ENCODE measurements at regions not wholly inside any gene's neighbourhood (a gene's known extent, or its start where the extent isn't known, plus 50 kb on each side); places are given as distances from the start of the nearest gene placed in this dataset.

DNA sequence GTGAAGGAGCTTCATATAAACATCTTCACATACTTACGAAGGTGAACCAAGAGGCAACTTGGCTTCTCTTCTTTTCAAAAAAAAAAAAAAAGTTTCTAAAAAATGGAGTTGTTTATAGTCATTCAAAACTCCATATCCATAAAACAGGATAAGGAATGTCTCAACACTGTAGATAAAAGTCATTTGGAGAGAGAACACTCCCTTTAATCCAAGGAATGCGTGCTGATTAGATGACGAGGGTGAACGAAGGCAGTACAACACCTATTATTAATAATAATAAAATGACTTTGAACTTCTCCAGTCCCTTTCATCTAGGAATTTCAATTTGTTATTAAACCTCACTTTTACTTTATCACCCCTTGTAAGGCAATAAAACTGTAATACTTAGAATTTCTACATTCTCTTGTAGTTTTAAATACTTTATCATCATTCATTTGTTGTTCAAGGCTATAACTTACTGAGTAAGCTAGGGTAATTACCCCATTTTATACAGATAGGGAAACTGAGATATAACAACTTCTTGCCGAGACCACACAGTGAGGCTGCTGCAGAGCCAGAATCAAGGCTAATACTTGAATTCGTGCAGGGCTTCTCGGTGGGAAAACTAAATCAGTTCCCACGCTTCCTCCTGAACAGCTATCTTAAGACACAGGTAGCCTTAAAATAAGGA, 377.1 kb downstream of the EFNA5 start:
- no peak for DNase-seq

- DNase-seq = no peak
Observed at GRCh38 chr5:107291866-107292265, 378.9 kb downstream of the EFNA5 start.

DNA sequence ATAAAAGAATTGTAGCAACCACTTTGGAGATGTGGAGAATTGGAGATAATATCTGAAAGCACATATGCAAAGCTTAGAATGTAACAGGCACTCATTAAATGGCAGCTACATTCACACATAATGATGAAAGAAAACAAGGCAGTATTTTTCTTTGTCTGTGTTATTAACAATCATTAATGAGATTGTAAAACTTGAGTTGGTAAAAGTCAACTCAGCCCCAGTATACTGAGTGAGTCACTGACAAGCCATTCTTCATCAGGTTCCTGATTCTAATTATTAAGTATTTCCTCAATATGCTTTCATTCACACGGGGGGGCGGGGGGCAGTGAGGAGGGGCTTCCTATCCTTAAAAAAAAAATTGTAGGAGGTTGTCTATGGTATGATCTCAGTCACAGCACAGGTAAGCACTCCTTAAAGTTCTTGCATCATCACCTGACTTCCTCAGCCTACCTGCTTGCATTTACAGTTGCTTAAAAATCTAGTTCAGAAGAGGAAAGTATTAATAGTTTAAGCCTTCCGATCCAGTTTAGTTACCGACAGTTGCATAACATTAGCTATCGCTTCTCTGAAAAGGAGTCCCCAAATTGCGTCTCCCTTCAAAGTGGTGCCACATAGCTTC, 379.8 kb downstream of the EFNA5 start:
- DNase-seq = no peak

GRCh38 chr5:107289030-107289714, 381.6 kb downstream of the EFNA5 start:
- no peak for DNase-seq

- no peak for DNase-seq
Observed at GRCh38 chr5:107286447-107287098, 384.2 kb downstream of the EFNA5 start.

DNA sequence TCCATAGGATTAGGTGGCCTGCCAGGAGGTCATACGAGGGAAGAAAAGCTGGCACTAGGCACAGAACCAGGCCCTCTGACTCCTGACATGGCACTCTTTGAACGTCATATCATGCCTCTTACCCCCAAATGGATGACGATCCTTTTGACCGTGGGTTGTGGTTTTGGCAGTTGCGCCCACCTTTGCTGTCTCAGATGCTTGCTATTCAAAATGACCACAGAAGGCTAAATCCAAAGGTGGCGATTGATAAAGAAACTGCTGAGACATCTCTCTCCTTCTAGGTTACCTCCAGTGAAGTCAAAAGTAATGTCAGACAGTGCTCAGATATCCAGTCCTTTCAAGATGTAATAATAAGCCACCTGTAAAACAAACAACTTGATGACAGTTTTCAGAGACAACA, 385.0 kb downstream of the EFNA5 start:
- no peak for DNase-seq

GRCh38 chr5:107284822-107285525, 385.8 kb downstream of the EFNA5 start:
- DNase-seq = no peak

DNA sequence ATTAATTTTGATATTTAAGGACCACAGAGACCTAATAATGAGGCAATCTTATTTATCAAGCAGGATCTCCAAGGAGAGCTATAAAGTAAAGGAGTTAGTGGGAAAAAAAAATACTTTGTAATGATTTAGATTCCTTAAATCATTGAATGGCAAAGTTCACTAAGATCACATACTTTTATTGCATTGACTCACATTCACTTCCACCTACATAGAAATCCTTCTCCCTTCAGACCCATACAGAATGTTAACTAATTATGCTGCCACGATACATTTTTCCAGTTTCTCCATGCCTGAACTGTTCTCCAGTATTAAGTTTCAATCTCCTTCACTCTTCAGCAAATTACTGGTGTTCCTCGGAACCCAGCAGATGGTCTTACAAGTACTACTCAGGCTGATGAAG, 388.7 kb downstream of the EFNA5 start:
- DNase-seq = no peak

- no peak for DNase-seq
Observed at GRCh38 chr5:107278774-107279173, 392.0 kb downstream of the EFNA5 start.

DNA sequence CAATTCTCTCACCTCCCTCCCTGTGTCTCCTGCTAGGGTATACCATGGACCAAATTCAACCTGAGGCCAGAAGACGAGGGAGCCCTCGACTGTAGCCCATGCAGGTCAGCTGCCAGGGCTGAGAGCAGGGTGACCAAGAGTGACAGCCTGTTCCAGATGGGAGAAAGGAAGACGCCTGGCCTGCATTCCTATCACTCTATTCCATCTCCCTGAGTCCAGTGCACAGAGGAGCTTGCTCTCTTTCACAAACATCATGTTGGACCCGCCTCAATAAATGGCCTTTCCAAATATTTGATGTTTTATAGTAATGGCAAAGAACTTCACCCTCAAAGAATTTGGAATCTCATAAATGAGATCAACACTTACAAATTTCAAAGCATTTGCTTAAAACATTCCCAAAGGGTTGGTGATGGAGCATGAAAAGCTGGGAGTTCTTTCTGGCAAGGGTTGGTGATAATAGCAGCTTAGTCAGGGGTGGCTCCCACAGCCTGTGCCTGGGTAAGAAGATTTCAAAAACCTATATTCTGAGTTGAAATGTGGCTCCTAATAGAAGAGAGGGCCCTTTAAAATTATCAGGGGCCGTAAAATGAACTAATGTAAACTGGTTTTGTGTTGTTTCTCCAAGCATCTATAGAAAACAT, 393.1 kb downstream of the EFNA5 start:
- no peak for DNase-seq

DNA sequence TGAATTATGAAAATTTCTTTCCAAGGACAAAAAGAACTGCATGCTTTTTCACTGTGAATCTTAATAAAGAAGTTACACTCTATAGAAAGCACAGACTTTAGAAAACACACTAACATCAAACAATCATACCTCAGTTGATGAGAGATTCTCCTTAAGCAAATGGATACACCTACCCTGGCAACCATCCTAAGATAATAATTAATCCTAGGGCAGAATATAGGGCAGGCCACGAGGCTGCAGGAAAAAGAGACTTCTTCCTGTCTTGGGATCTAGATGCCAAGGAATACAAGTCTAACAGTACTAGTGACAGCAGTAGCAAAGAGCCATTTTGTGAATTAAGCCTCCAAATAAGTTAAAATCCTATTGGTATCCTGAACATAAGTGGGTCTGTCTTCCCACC, 395.4 kb downstream of the EFNA5 start:
- no peak for DNase-seq

GRCh38 chr5:107274571-107274970, 396.2 kb downstream of the EFNA5 start:
- DNase-seq = no peak

DNA sequence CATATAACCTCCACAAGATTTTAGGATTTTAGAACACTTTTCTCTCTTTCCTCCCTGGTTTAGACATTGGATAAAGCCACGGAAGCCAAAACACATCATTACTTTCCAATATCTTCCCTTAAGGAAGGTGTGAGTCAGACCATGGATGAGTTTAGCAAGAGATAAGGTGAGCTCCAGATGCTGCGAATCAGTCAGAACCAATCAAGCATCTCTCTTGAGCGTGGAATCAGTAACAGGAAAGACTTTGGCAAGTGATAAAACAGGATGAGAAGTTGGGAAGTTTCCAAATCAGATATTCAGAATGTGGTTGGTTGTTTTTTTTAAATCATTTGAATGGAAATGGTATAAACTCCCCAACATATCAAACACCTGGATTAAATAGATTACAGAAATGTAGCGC, 397.8 kb downstream of the EFNA5 start:
- DNase-seq = no peak

DNA sequence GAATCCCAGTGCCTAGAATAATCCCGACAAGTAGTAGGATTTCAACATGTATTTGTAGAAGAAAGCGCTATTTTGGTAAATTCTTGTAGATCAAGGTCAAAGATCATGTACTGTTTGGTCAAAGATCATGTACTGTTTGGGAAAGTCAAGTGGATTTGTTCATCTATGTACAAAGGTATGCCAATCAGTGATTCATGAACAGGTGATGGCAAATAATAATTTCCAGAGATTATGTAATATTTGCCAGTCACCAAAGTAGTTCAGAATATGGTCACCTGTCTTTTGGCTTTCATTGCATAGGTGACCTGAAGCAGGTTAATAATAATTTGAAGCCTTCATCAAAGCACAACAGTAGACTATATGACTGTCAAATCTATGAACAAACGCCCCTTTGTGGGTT, 398.2 kb downstream of the EFNA5 start:
- no peak for DNase-seq

DNA sequence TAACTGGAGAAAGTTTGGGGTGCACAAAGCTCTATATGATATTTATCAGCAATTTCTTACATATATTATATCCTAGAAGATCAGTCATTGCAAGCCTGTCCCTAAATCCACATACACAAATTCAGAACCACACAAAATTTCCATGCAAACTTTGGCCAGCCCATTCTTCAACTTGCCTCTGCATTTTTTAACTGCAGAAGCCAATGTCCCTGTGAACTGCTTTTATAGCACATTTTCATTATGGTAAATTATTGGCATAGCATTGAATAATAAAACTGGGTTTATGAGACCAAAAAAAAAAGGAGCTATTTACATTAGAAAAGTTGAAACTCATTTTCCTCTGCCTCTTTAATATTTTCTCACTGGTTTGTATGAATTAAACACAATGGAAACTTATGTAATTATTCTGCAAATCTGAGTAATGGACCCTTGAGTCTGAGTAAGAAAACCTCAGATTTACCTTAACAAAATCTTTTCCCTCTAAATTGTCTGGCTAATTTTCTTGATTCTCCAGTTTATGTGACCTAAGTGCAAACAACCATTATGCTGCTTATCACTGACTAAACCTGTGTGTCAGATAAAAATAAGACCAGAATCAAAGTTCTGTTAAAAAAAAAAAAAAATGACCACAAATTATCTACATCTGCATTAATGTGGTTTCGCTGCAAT, 398.9 kb downstream of the EFNA5 start:
- no peak for DNase-seq

DNA sequence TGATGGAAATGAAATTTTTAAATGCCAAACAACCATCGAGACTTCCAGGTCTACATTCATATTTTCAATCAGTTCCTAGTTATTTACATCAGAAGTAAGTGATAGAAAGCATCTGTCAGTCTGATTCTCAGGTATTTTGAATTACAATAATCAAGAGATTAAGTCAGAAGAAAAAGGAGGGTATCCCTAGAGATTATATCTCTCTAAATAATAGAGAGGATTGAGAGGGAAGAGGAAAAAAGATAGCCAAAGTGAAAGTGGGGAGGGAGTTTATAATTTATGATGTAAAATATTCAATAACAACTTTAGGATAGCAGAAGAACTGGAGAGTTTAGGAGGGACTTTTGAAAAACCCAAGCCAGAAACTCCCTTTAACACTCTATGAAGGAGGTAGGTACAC, 400.2 kb downstream of the EFNA5 start:
- no peak for DNase-seq

DNA sequence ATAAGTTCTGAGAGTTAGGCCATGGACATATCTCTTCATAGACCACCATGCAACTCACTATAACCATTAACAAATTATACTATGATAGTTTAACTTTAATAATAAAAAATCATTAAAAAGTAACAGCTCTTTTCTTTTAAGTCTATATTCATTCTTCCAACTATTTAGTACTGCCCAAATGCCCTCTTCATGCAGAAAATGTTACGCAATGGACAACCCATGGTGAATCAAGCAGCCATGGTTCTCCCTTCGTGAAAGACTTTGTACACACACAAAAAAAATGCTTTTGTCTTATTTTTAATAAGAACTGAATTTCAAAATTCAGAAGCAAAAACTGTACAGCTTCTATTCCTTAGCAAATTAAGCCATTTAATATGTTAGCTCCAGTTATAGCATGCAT, 401.1 kb downstream of the EFNA5 start:
- no peak for DNase-seq

DNA sequence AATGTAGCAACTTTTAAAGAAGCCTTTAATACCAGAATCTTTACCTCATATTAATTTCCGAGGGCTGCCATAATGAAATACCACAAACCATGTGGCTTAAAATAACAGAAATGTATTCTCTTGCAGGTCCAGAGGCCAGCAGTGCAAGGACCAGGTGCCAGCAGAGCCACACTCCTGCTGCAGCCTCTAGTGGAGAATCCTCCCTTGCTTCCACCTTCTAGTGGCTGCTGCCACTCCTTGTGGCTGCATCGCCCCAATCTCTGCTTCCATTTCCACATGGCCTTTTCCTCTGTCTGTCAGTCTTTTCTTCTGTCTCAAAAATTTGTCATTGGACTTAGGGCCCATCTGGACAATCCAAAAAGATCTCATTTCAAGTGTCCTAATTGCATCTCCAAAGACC, 401.5 kb downstream of the EFNA5 start:
- no peak for DNase-seq

DNA sequence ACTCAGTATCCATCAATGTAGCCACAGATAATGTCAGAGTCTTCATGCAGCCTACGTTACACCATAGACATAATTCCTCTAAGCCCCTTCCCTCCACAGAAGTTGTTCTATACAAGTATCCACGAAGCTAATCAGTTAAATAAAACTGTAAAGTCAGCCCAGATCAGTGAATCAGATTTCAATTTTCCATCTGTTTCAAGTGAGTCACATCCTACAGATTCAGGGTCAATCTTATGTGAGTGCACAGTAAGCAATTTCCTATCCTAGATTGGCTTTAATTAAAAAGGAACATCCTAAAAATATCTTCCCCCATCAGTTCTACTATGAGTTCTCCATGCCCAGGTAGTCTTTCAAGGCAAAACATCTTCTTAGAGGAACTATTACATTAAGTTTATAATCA, 402.5 kb downstream of the EFNA5 start:
- no peak for DNase-seq

GRCh38 chr5:107266100-107266499, 404.6 kb downstream of the EFNA5 start:
- DNase-seq = no peak

DNA sequence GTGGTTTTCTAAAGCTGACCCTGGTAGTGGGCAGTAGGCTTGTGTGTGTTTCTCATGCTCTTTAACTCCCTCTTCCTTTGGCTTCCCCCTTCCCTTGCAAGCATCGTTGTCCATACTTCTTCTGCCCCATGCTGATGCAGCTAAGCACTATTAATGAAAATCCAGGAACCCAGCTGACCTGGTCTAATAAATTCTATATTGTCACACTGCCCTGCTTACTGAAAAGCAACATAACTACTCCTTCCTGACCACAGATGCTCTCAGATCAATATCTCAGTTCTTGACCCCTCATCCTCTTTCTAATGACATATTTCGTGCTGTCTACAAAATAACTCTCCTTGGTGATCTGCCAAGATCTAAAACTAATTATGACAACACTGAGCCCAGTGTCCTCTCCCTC, 405.5 kb downstream of the EFNA5 start:
- no peak for DNase-seq

DNA sequence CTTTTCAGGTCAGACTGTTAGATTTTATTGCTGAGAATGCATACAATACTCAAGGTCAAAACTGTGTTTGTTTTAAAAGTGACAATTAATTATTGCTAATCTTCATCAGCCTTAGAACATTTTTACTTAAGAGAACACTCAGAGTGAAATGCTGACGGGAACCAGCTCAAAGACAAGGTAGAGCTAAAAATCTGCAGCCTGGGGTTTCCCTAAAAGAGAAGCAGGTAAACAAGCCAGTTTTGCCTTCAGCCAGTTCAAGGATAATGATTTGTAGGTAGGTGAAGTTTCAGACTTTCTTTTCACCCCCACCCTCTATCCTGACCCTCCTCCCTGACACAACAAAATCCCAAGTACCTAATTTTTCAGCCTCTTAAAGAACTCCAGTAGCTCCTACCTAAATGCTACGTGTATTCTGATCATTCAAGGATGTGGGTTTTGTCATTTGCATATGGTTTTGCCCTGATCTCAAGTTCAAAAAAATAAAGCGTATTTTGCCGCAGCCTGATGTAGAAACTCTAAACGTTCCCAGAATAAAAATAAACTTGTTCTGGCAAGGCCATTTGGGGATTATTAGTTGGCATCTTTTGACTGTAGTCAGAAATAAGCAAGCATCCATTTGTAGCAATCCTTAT, 407.2 kb downstream of the EFNA5 start:
- peak in 1 of 2 donors; percentile 48 for DNase-seq

All from CD4-positive, alpha-beta T cell treated with Interferon alpha-2 for 1 hour (primary cell).